A673 (cell line): ENCODE measurements at regions not wholly inside any gene's neighbourhood (a gene's known extent, or its start where the extent isn't known, plus 50 kb on each side); places are given as distances from the start of the nearest gene placed in this dataset.

Experiments used
- BruUV-seq: library from RNA; stranded (reverse); fragments of 400-500 nt; replicated peaks from 2 replicates; lab custom pipeline; 2021; lab: Mats Ljungman, UMichigan
- CTCF ChIA-PET: fragments of 300-600 bp; sonication (Branson Sonifier 250); formaldehyde crosslinking; loops from one replicate; lab custom pipeline; 2022; ENCODE audit warnings: antibody characterized with exemption; lab: Charles Lee
- POLR2A ChIA-PET: fragments of 300-600 bp; sonication (Branson Sonifier 250); formaldehyde crosslinking; loops from one replicate; lab custom pipeline; 2022; ENCODE audit warnings: antibody characterized with exemption; ENCODE audit not compliant: low non-redundant PET; lab: Charles Lee
- DNase-seq: peaks from one replicate; pipeline ENCODE4 v3.0.0-alpha.2; 2015; ENCODE audit warnings: low spot score
- H3K27ac ChIP-seq: fragments of 200-600 bp; sonication (generic); 2 replicates; pipeline ENCODE4 v1.5.1; 2016; ENCODE audit warnings: mixed run types, low read depth, mild to moderate bottlenecking, mixed read lengths, antibody characterized with exemption, low read length; ENCODE audit not compliant: poor library complexity, severe bottlenecking
- H3K27me3 ChIP-seq: fragments of 200-600 bp; sonication (generic); replicated peaks from 2 replicates; pipeline ENCODE4 v1.6.1; 2017; ENCODE audit warnings: mixed run types, low read depth, mild to moderate bottlenecking, mixed read lengths, antibody characterized with exemption, low read length; ENCODE audit not compliant: insufficient read depth, poor library complexity
- H3K36me3 ChIP-seq: fragments of 200-600 bp; sonication (generic); 2 replicates; pipeline ENCODE4 v1.6.1; 2016; ENCODE audit warnings: mixed run types, mild to moderate bottlenecking, mixed read lengths, antibody characterized with exemption, low read length; ENCODE audit not compliant: insufficient read depth, poor library complexity, severe bottlenecking
- H3K4me1 ChIP-seq: fragments of 200-600 bp; sonication (generic); 2 replicates; pipeline ENCODE4 v1.6.1; 2017; ENCODE audit warnings: mixed run types, mild to moderate bottlenecking, mixed read lengths, antibody characterized with exemption, low read length; ENCODE audit not compliant: insufficient read depth, poor library complexity, severe bottlenecking
- H3K4me3 ChIP-seq: fragments of 200-600 bp; sonication (generic); 2 replicates; pipeline ENCODE4 v1.5.1; 2016; ENCODE audit warnings: low read depth, mixed run types, mild to moderate bottlenecking, mixed read lengths, low read length; ENCODE audit not compliant: poor library complexity, severe bottlenecking
- H3K9me3 ChIP-seq: fragments of 200-600 bp; sonication (generic); 2 replicates; pipeline ENCODE4 v1.6.1; 2016; ENCODE audit warnings: mixed run types, low read depth, mild to moderate bottlenecking, mixed read lengths, antibody characterized with exemption, low read length; ENCODE audit not compliant: poor library complexity, severe bottlenecking
- EZH2 ChIP-seq: fragments of 200-600 bp; sonication (generic); IDR thresholded peaks from 2 replicates; pipeline ENCODE4 v1.6.1; 2017; ENCODE audit warnings: borderline replicate concordance, low read depth, mild to moderate bottlenecking, mixed read lengths, antibody characterized with exemption, low read length; ENCODE audit not compliant: poor library complexity, severe bottlenecking
- intact Hi-C: fragments of 100-400 bp; cut with micrococcal nuclease; formaldehyde crosslinking; loops from one replicate; pipeline ENCODE4 v1.10.0; 2022; ENCODE audit not compliant: unreplicated experiment
- TF ChIP-seq, protein P1 (sequence below): fragments of 300-800, 200-600 bp; sonication (generic); conservative IDR thresholded peaks from 2 replicates; pipeline ENCODE4 v1.5.1; 2017; ENCODE audit warnings: low read depth, mild to moderate bottlenecking, antibody characterized with exemption, low read length, moderate library complexity, mixed read lengths

DNA sequence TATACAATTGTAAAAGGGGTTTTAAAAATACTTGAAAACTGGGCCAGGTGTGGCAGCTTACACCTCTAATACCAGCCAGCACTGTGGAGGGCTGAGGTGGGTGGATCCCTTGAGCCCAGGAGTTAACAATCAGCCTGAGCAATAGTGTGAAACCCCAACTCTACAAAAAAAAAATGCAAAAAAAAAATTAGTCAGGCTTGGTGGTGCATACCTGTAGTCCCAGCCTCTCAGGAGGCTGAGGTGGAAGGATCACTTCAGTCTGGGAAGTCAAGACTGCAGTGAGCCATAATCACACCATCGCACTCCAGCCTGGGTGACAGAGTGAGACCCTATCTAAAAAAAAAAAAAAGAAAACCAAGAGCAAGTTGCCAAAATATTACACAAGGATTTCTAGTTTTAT lies 182.7 kb downstream of the UBE2E3 start:
- CTCF ChIA-PET: no interaction called here
- no TSS peak for BruUV-seq
- intact Hi-C loops: no loop called here
- no peak overlapping the region for H3K4me3 ChIP-seq
- POLR2A ChIA-PET: no interaction called here
- H3K4me1 ChIP-seq: no peaks in the 10 kb centered on the region
- no peak for DNase-seq
- no peak overlapping the region for H3K27ac ChIP-seq
- no peaks in the 10 kb centered on the region for H3K36me3 ChIP-seq
- no peaks in the 10 kb centered on the region for H3K9me3 ChIP-seq
- TF ChIP-seq, protein P1, sequence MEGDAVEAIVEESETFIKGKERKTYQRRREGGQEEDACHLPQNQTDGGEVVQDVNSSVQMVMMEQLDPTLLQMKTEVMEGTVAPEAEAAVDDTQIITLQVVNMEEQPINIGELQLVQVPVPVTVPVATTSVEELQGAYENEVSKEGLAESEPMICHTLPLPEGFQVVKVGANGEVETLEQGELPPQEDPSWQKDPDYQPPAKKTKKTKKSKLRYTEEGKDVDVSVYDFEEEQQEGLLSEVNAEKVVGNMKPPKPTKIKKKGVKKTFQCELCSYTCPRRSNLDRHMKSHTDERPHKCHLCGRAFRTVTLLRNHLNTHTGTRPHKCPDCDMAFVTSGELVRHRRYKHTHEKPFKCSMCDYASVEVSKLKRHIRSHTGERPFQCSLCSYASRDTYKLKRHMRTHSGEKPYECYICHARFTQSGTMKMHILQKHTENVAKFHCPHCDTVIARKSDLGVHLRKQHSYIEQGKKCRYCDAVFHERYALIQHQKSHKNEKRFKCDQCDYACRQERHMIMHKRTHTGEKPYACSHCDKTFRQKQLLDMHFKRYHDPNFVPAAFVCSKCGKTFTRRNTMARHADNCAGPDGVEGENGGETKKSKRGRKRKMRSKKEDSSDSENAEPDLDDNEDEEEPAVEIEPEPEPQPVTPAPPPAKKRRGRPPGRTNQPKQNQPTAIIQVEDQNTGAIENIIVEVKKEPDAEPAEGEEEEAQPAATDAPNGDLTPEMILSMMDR: no peak
- TF ChIP-seq EZH2: no peak
- no peaks in the 10 kb centered on the region for H3K27me3 ChIP-seq

DNA sequence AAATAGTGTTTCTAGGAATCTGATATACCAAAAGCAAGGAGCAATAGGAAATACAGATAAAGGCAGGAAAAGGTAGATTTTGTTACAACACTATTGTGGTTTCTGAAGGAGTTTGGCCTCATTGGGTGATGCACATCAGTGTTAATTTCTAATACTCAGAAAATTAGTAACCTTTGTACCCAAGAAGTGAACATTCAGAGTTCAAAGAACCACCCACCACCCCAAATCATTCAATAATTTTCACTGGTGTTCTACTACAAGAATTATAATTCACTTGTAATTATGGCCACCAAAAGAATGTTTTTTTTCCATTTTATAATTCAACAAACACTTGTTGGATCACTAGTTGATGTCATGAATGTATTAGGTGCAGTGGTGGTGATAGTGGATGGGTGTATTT lies 183.3 kb downstream of the UBE2E3 start:
- CTCF ChIA-PET: no interaction called here
- H3K27ac ChIP-seq: no peak overlapping the region
- no peak for DNase-seq
- no peak overlapping the region for H3K4me3 ChIP-seq
- H3K9me3 ChIP-seq: no peaks in the 10 kb centered on the region
- intact Hi-C loops: no loop called here
- TF ChIP-seq EZH2: no peak
- TF ChIP-seq, protein P1: no peak
- no peaks in the 10 kb centered on the region for H3K36me3 ChIP-seq
- no TSS peak for BruUV-seq
- no peaks in the 10 kb centered on the region for H3K4me1 ChIP-seq
- POLR2A ChIA-PET: no interaction called here
- H3K27me3 ChIP-seq: no peaks in the 10 kb centered on the region

DNA sequence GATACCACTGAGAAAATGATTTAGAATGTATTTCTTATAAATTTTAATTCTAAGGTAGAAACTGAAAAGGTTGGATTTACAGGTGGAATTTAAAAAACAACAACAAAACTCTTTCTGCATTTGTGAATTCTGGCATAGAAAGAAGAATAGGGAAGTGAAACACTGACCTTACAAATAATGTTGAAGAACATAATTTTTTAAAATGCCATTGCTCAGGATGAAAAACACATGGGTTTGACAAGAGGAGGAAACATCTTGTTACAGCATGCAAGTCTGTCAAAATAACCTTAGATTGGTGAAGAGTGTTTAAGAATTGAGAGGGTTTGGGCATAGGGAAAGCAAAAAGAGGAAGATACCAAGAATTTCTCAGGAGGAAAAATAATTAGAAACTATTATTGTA lies 184.3 kb downstream of the UBE2E3 start:
- Histone ChIP-seq H3K27ac (no peak overlapping the region), H3K9me3 (no peaks in the 10 kb centered on the region), H3K4me1 (no peaks in the 10 kb centered on the region), H3K36me3 (no peaks in the 10 kb centered on the region), H3K27me3 (no peaks in the 10 kb centered on the region), H3K4me3 (no peak overlapping the region)
- TF ChIP-seq, protein P1: no peak
- no peak for TF ChIP-seq EZH2
- intact Hi-C loops: no loop called here
- no TSS peak for BruUV-seq
- ChIA-PET CTCF (no interaction called here), POLR2A (no interaction called here)
- DNase-seq: no peak
